HuH-7 (cell line): ENCODE measurements at regions not wholly inside any gene's neighbourhood (a gene's known extent, or its start where the extent isn't known, plus 50 kb on each side); places are given as distances from the start of the nearest gene placed in this dataset.
"Not testable (repeated sequence)": the region's sequence is repeated elsewhere in the genome, so short reads cannot be mapped to it uniquely, and the experiment has no call there.

Experiments used
- DNase-seq: peaks from one replicate; pipeline ENCODE4 v3.0.0; 2011; ENCODE audit warnings: low spot score

DNA sequence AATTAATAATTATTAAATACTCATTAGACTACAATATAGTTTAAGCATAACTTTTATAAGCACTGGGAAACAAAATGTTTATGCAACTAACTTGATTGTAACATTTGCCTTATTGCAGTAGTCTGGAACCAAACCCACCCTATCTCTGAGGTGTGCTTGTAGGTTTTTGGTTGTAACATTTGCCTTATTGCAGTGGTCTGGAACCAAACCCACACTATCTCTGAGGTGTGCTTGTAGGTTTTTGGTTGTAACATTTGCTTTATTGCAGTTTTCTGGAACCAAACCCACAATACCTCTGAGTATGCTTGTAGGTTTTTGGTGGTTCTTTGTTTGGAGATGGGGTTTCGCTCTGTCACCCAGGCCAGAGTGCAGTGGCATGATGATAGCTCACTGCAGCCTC lies 1376.4 kb upstream of the DEFB115 start:
- not testable (repeated sequence) for DNase-seq

DNA sequence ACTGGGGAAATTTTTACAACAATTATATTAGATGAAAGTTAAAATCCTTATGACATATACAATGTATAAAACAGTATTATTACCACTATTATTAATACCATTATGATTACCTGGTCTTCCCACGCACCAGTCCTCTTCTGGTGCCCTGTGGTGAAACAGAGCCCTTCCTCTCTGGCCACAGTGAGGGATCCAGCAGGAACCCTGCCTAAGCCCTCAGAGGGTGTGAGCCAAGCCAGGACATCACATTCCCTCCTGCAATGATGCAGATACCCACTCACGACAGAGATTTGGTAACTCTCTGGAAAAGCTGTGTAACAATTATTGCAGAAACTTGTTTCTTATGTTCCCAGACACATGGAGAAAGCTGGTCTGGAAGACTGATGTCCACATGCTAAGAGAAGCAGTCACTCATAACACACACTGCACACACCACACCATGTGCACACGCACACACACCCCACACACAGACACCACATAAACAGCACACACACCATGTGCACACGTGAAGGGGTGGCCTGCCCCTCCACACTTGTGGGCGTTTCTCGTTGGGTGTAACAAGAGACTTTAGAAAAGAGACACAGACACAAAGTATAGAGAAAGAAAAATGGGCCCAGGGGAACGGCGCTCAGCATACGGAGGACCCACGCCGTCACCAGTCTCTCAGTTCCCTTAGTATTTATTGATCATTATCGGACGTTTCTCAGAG lies 1373.8 kb upstream of the DEFB115 start:
- not testable (repeated sequence) for DNase-seq

DNA sequence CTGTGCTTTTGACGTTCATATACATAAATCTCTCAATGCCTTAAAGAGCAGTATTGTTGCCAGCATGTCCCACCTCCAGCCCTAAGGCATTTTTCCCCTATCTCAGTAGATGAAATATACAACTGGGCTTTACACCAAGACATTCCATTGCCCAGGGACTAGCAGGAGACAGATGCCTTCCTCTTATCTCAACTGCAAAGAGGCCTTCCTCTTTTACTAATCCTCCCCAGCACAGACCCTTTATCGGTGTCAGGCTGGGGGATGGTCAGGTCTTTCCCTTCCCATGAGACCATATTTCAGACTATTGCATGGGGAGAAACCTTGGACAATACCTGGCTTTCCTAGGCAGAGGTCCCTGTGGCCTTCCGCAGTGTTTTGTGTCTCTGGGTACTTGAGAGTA lies 1373.1 kb upstream of the DEFB115 start:
- DNase-seq, result not testable (repeated sequence)

DNA sequence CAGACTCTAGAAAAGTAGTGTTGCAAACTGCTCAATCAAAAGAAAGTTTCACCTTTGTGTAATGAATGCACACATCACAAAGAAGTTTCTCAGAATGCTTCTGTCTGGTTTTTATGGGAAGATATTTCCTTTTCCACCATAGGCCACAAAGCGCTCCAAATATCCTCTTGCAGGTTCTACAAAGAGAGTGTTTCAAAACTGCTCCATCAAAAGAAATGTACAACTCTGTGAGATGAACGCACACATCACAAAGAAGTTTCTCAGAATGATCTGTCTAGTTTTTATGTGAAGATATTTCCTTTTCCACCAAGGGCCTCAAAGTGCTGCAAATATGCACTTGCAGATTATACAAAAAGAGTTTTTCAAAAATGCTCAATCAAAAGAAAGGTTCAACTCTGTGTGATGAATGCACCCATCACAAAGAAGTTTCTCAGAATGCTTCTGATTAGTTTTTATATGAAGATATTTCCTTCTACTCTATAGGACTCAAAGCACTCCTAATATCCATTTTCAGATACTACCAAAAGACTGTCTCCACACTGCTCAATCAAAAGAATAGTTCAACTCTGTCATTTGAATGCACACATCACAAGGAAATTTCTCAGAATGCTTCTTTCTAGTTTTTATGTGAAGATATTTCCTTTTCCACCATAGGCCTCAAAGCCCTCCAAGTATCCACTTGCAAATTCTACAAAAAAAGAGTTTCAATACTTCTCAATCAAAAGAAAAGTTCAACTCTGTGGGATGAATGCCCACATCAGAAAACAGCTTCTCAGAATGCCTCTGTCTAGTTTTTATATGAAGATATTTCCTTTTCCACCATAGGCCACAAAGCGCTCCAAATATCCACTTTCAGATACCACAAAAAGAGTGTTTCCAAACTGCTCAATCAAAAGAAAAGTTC lies 1371.9 kb upstream of the DEFB115 start:
- DNase-seq, result not testable (repeated sequence)

DNA sequence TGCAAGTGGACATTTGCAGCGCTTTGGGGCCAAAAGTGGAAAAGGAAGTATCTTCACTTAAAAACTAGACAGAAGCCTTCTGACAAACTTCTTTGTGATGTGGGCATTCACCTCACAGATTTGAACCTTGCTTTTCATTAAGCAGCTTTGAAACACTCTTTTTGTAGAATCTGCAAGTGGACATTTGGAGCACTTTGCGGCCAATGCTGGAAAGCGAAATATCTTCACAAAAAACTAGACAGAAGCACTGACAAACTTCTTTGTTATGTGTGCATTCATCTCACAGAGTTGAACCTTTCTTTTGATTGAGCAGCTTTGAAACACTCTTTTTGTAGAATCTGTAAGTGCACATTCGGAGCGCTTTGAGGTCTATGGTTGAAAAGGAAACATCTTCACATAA lies 1365.9 kb upstream of the DEFB115 start:
- not testable (repeated sequence) for DNase-seq
